AG04450 (cell line): ENCODE measurements at regions not wholly inside any gene's neighbourhood (a gene's known extent, or its start where the extent isn't known, plus 50 kb on each side); places are given as distances from the start of the nearest gene placed in this dataset.

ENCODE experiments used
- CTCF ChIA-PET: fragments of 300-600, 350-600 bp; formaldehyde crosslinking; extraction: SDS; loops from one replicate; lab custom pipeline; 2022; ENCODE audit warnings: antibody characterized with exemption, inconsistent platforms; lab: Charles Lee
- POLR2A ChIA-PET: fragments of 350-600 bp; formaldehyde crosslinking; extraction: SDS; loops from one replicate; lab custom pipeline; 2021; ENCODE audit warnings: antibody characterized with exemption, inconsistent platforms; lab: Yijun Ruan, JAX
- DNase-seq: peaks from one replicate; pipeline ENCODE4 v3.0.0-alpha.2; 2011; ENCODE audit warnings: low read depth, low spot score
- H3K27ac ChIP-seq: one replicate; pipeline ENCODE4 v1.5.1; 2012; ENCODE audit warnings: low read depth, low read length, control low read depth
- H3K27me3 ChIP-seq: one replicate; pipeline ENCODE4 v1.6.0; 2012; ENCODE audit warnings: low read length; ENCODE audit not compliant: control insufficient read depth, insufficient read depth
- H3K4me3 ChIP-seq: 2 replicates; pipeline ENCODE4 v1.5.1; 2011; ENCODE audit warnings: mild to moderate bottlenecking, low read depth, low read length, control low read depth
- H3K9me3 ChIP-seq: 2 replicates; pipeline ENCODE4 v1.5.1; 2012; ENCODE audit warnings: low read length; ENCODE audit not compliant: control insufficient read depth, insufficient read depth
- CTCF ChIP-seq: IDR thresholded peaks from 2 replicates; pipeline ENCODE4 v1.5.1; 2011; ENCODE audit warnings: low read depth, low read length, control low read depth, inconsistent platforms

DNA sequence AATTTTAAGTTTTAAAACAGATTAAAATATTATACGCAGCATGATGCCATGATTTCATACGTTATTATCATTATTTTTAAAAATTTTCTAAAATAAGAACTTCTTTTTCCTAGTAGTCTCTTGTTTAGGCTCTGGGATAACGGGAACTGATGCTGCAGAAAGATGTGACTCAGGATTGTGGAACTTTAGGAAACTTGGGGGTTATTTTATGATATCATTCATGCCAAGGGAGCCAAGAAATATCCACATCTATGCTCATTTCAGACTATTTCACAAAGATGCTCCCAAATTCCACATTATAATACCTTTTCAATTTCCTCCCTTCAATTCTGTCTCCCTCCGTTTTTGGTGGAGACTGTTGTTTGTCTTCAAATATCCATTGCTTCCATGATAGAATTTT is 236.4 kb downstream of the HS3ST3A1 start:
- Histone ChIP-seq H3K9me3 (no peaks in the 10 kb centered on the region), H3K27ac (no peak overlapping the region), H3K4me3 (no peak overlapping the region), H3K27me3 (no peaks in the 10 kb centered on the region)
- no peak for DNase-seq
- TF ChIP-seq CTCF, result no peak
- ChIA-PET CTCF (no interaction called here), POLR2A (no interaction called here)

GRCh38 chr17:13363771-13364170 is 238.0 kb downstream of the HS3ST3A1 start:
- Histone ChIP-seq H3K9me3 (no peaks in the 10 kb centered on the region), H3K4me3 (no peak overlapping the region), H3K27ac (no peak overlapping the region), H3K27me3 (no peaks in the 10 kb centered on the region)
- ChIA-PET CTCF (interaction anchor here (1.1 kb wide), 1 partner anchor 10 kb away, joined by 3 read pairs; no protein-coding TSS in a partner anchor), POLR2A (no interaction called here)
- TF ChIP-seq CTCF, result no peak
- DNase-seq, result no peak

DNA sequence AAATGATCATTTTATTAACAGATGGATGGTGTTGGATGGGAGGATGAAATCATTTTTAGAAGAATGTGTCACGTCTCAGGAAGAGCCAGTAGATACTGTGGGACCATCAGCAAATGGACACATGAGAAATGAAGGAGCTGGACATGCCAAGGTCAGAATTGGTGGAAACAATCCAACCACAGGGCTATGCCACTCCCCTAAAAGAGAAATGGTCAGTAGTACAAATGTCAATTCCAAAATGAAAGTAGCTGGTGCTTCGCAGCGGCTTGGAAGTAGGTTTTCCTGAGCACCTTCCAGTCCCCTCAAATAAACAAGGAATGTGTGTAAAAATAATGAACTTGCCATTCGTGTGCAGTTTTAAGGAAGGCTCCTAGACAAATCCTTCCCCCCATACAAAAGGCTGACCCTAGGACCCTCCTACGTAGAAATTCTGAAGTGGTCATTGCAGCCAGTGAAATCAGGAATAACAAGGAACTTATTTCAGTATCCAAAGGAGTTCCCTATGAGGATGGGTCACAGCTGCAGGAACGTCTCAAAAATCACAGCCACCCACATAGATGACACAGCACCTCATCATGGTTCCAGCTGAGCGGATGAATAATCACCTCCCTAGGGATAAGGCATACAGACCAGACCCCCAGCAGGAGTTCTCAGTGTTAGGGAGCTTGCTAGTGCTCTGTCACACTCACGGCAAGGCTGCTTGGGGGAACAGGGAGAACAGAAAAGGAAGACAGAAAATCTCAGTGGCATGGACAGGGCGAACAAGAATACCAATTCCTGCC is 239.2 kb downstream of the HS3ST3A1 start:
- Histone ChIP-seq H3K27ac (peak overlapping the region; percentile 42), H3K9me3 (no peaks in the 10 kb centered on the region), H3K27me3 (no peaks in the 10 kb centered on the region), H3K4me3 (peak overlapping the region; percentile 50)
- TF ChIP-seq CTCF, result no peak
- CTCF ChIA-PET, result interaction anchor here (0.5 to 1.0 kb wide), 2 partner anchors 15 to 16 kb away, joined by 3 to 4 read pairs; no protein-coding TSS in a partner anchor
- DNase-seq, result no peak
- POLR2A ChIA-PET, result interaction anchor here (0.6 to 1.1 kb wide), 2 partner anchors 15 to 40 kb away, joined by 4 to 5 read pairs; no protein-coding TSS in a partner anchor

GRCh38 chr17:13359774-13360173 is 242.0 kb downstream of the HS3ST3A1 start:
- no peak overlapping the region for H3K4me3 ChIP-seq
- TF ChIP-seq CTCF, result no peak
- ChIA-PET POLR2A (no interaction called here), CTCF (interaction anchor here (1.4 kb wide), 1 partner anchor 235 kb away, joined by 4 read pairs; no protein-coding TSS in a partner anchor)
- H3K9me3 ChIP-seq, result peaks cover 2% of the 10 kb centered on the region; the same call in 1 of the 2 replicates
- no peaks in the 10 kb centered on the region for H3K27me3 ChIP-seq
- no peak for DNase-seq
- no peak overlapping the region for H3K27ac ChIP-seq

DNA sequence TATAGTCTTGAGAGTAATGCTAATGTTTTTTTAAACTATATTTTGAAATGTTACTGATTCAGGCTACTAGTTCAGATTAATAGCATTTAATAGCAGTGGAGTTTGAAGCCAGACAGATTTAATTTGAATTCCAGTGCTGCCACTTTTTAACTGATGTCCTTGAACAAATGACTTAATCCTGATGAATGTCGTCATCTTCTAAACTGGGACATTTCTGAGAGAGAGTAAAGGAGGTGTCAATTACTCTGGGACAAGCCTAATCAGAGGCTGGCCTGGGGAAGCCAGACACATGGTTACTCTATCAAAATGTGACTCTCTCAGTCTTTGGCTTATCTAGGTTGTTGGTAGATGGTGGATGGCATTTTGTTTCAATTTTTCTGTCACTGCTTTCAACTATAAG is 246.7 kb downstream of the HS3ST3A1 start:
- Histone ChIP-seq H3K9me3 (peaks cover 2% of the 10 kb centered on the region; the same call in 1 of the 2 replicates), H3K4me3 (no peak overlapping the region), H3K27ac (no peak overlapping the region), H3K27me3 (no peaks in the 10 kb centered on the region)
- ChIA-PET CTCF (interaction anchor here (0.5 kb wide), 1 partner anchor 796 kb away, joined by 3 read pairs; no protein-coding TSS in a partner anchor), POLR2A (no interaction called here)
- no peak for TF ChIP-seq CTCF
- no peak for DNase-seq
